ENCODE measurements at regions not wholly inside any gene's neighbourhood (a gene's known extent, or its start where the extent isn't known, plus 50 kb on each side); places are given as distances from the start of the nearest gene placed in this dataset.

- POLR2A ChIA-PET: no interaction called here
- Histone ChIP-seq H3K36me3 (ENCODE audit: control insufficient read depth in 1 of 2, insufficient read depth in 2 of 2, low read length in 2 of 2) (no peaks in the 10 kb centered on the region), H2AFZ (ENCODE audit: low read depth, low read length, poor library complexity, severe bottlenecking) (no peak overlapping the region), H3K79me2 (ENCODE audit: insufficient read depth, low read length) (peaks cover 41% of the 10 kb centered on the region), H3K27ac (ENCODE audit: low read depth, low read length) (no peak overlapping the region), H3K27me3 (ENCODE audit: insufficient read depth, low read length) (no peaks in the 10 kb centered on the region), H3K9me2 (ENCODE audit: insufficient read depth) (no peaks in the 10 kb centered on the region), H4K20me1 (ENCODE audit: insufficient read depth) (no peaks in the 10 kb centered on the region), H3K4me1 (ENCODE audit: control insufficient read depth in 1 of 2, insufficient read depth in 2 of 2, low read length in 2 of 2) (no peaks in the 10 kb centered on the region), H3K4me3 (replicated peaks in 1 of 2; ENCODE audit: low read depth in 1 of 2, low read length in 2 of 2) (no peak overlapping the region), H3K4me2 (ENCODE audit: low read length) (no peak overlapping the region), H3K9ac (ENCODE audit: low read length) (no peak overlapping the region), H3K9me3 (ENCODE audit: control insufficient read depth in 1 of 2, insufficient read depth in 1 of 2, low read depth in 1 of 2, low read length in 2 of 2) (no peaks in the 10 kb centered on the region)
- RAD21 ChIA-PET (ENCODE audit: low non-redundant PET in 1 of 2, low total read pairs in 2 of 2, uncharacterized antibody in 2 of 2, unreplicated experiment in 2 of 2): no interaction called here
- DNase-seq (ENCODE audit: low read depth, low spot score) (no peak), ATAC-seq (no peak)
- TF ChIP-seq POLR2AphosphoS5 (IDR thresholded peaks at IDR 0.05; ENCODE audit: low read depth, low read length) (no peak), ZFX (IDR thresholded peaks at IDR 0.05) (no peak), SRF (IDR thresholded peaks at IDR 0.05; ENCODE audit: low read depth) (no peak)
- no TSS peak for BruUV-seq (replicated peaks)
- CTCF ChIA-PET: no interaction called here
- intact Hi-C loops (cut with micrococcal nuclease): no loop called here
These were observed 402.4 kb downstream of the ZFHX3 start for GRCh38 chr16:72645538-72645937.

- Histone ChIP-seq H3K27me3 (ENCODE audit: insufficient read depth, low read length) (no peaks in the 10 kb centered on the region), H3K4me1 (ENCODE audit: control insufficient read depth in 1 of 2, insufficient read depth in 2 of 2, low read length in 2 of 2) (no peaks in the 10 kb centered on the region), H3K4me3 (replicated peaks in 1 of 2; ENCODE audit: low read depth in 1 of 2, low read length in 2 of 2) (no peak overlapping the region), H3K4me2 (ENCODE audit: low read length) (no peak overlapping the region), H3K9me3 (ENCODE audit: control insufficient read depth in 1 of 2, insufficient read depth in 1 of 2, low read depth in 1 of 2, low read length in 2 of 2) (no peaks in the 10 kb centered on the region), H3K9me2 (ENCODE audit: insufficient read depth) (no peaks in the 10 kb centered on the region), H3K36me3 (ENCODE audit: control insufficient read depth in 1 of 2, insufficient read depth in 2 of 2, low read length in 2 of 2) (no peaks in the 10 kb centered on the region), H3K9ac (ENCODE audit: low read length) (no peak overlapping the region), H3K27ac (ENCODE audit: low read depth, low read length) (no peak overlapping the region), H3K79me2 (ENCODE audit: insufficient read depth, low read length) (peaks cover 42% of the 10 kb centered on the region), H2AFZ (ENCODE audit: low read depth, low read length, poor library complexity, severe bottlenecking) (no peak overlapping the region), H4K20me1 (ENCODE audit: insufficient read depth) (no peaks in the 10 kb centered on the region)
- CTCF ChIA-PET: no interaction called here
- no TSS peak for BruUV-seq (replicated peaks)
- ATAC-seq (no peak), DNase-seq (ENCODE audit: low read depth, low spot score) (no peak)
- intact Hi-C loops (cut with micrococcal nuclease): no loop called here
- RAD21 ChIA-PET (ENCODE audit: low non-redundant PET in 1 of 2, low total read pairs in 2 of 2, uncharacterized antibody in 2 of 2, unreplicated experiment in 2 of 2): no interaction called here
- POLR2A ChIA-PET: no interaction called here
- TF ChIP-seq SP1 (IDR thresholded peaks at IDR 0.05; ENCODE audit: low read depth) (no peak), JUND (IDR thresholded peaks at IDR 0.05) (no peak), CBX3 (IDR thresholded peaks at IDR 0.05; ENCODE audit: low read depth) (no peak), TCF7L2 (IDR thresholded peaks at IDR 0.05; ENCODE audit: borderline replicate concordance, extremely low read depth, insufficient read depth, insufficient read length) (no peak), FOSL1 (IDR thresholded peaks at IDR 0.05; ENCODE audit: low read depth) (no peak), MAX (IDR thresholded peaks at IDR 0.05) (no peak), POLR2AphosphoS5 (IDR thresholded peaks at IDR 0.05; ENCODE audit: low read depth, low read length) (no peak), POLR2A (IDR thresholded peaks at IDR 0.05; ENCODE audit: borderline replicate concordance, extremely low read depth, insufficient read depth, insufficient read length) (no peak), CEBPB (IDR thresholded peaks at IDR 0.05; ENCODE audit: low read depth) (no peak), YY1 (IDR thresholded peaks at IDR 0.05; ENCODE audit: extremely low read depth, insufficient replicate concordance, low read depth, low read length) (no peak), ELF1 (IDR thresholded peaks at IDR 0.05; ENCODE audit: borderline replicate concordance, low read depth) (no peak), SRF (IDR thresholded peaks at IDR 0.05; ENCODE audit: low read depth) (no peak), EZH2phosphoT487 (IDR thresholded peaks at IDR 0.05; ENCODE audit: borderline replicate concordance) (no peak), SIN3A (IDR thresholded peaks at IDR 0.05; ENCODE audit: low read depth) (no peak), ZFX (IDR thresholded peaks at IDR 0.05) (no peak), ZNF274 (IDR thresholded peaks at IDR 0.05; ENCODE audit: low read depth, low read length) (no peak), EGR1 (IDR thresholded peaks at IDR 0.05; ENCODE audit: low read depth) (no peak), RAD21 (IDR thresholded peaks at IDR 0.05; ENCODE audit: low read depth) (no peak)
These were observed 403.0 kb downstream of the ZFHX3 start for GRCh38 chr16:72644911-72645310.

Measured in HCT116 (cell line).